UCSD-AML1 (cell line): ENCODE measurements at regions not wholly inside any gene's neighbourhood (a gene's known extent, or its start where the extent isn't known, plus 50 kb on each side); places are given as distances from the start of the nearest gene placed in this dataset.

Source experiments
- DNase-seq: peaks from one replicate; lab custom pipeline; 2025; ENCODE audit not compliant: unreplicated experiment; lab: John Stamatoyannopoulos, UW

GRCh38 chr2:120913972-120914838 lies 178.5 kb downstream of the GLI2 start:
- no peak for DNase-seq

GRCh38 chr2:120914839-120915521 lies 179.3 kb downstream of the GLI2 start:
- DNase-seq: peak; percentile 63

- DNase-seq: no peak
These were observed 180.0 kb downstream of the GLI2 start for GRCh38 chr2:120915670-120916069.

- no peak for DNase-seq
These were observed 180.8 kb downstream of the GLI2 start for GRCh38 chr2:120916446-120916845.

- DNase-seq: no peak
These were observed 182.2 kb downstream of the GLI2 start for GRCh38 chr2:120917886-120918285.

GRCh38 chr2:120919216-120919615 lies 183.5 kb downstream of the GLI2 start:
- no peak for DNase-seq

- no peak for DNase-seq
These were observed 184.2 kb downstream of the GLI2 start for GRCh38 chr2:120919771-120920453.

- DNase-seq: no peak
These were observed 184.9 kb downstream of the GLI2 start for GRCh38 chr2:120920454-120921148.

- DNase-seq: no peak
These were observed 185.8 kb downstream of the GLI2 start for GRCh38 chr2:120921457-120921856.

GRCh38 chr2:120922571-120923332 lies 187.1 kb downstream of the GLI2 start:
- no peak for DNase-seq

GRCh38 chr2:120923426-120923825 lies 187.8 kb downstream of the GLI2 start:
- no peak for DNase-seq

GRCh38 chr2:120924924-120925323 lies 189.3 kb downstream of the GLI2 start:
- DNase-seq: no peak

- no peak for DNase-seq
These were observed 191.0 kb downstream of the GLI2 start for GRCh38 chr2:120926463-120927264.

- DNase-seq: no peak
These were observed 191.6 kb downstream of the GLI2 start for GRCh38 chr2:120927265-120927628.

- DNase-seq: no peak
These were observed 194.2 kb downstream of the GLI2 start for GRCh38 chr2:120929829-120930228.

GRCh38 chr2:120930236-120930635 lies 194.6 kb downstream of the GLI2 start:
- no peak for DNase-seq

- no peak for DNase-seq
These were observed 195.2 kb downstream of the GLI2 start for GRCh38 chr2:120930864-120931263.

GRCh38 chr2:120932472-120932871 lies 196.8 kb downstream of the GLI2 start:
- no peak for DNase-seq

- DNase-seq: no peak
These were observed 197.2 kb downstream of the GLI2 start for GRCh38 chr2:120932881-120933280.
